Parathyroid adenoma (tissue), 2 donors: ENCODE measurements at regions not wholly inside any gene's neighbourhood (a gene's known extent, or its start where the extent isn't known, plus 50 kb on each side); places are given as distances from the start of the nearest gene placed in this dataset.
"Not testable (repeated sequence)": the region's sequence is repeated elsewhere in the genome, so short reads cannot be mapped to it uniquely, and the experiment has no call there.

Experiments
- H2AFZ ChIP-seq: fragments of 300-600 bp; sonication (generic); one replicate; pipeline ENCODE4 v1.7.0; 2017; ENCODE audit warnings: antibody characterized with exemption, mild to moderate bottlenecking
- H3K27ac ChIP-seq: fragments of 300-600 bp; sonication (generic); one replicate; pipeline ENCODE4 v1.7.0; 2017
- H3K27me3 ChIP-seq: fragments of 300-600 bp; sonication (generic); one replicate; pipeline ENCODE4 v1.7.0; 2017; ENCODE audit warnings: low read length; ENCODE audit not compliant: control insufficient read depth, insufficient read depth
- H3K36me3 ChIP-seq: fragments of 300-600 bp; sonication (generic); one replicate; pipeline ENCODE4 v1.7.0; 2017; ENCODE audit warnings: low read length; ENCODE audit not compliant: control insufficient read depth, insufficient read depth
- H3K4me1 ChIP-seq: fragments of 300-600 bp; sonication (generic); one replicate; pipeline ENCODE4 v1.7.0; 2017; ENCODE audit warnings: control low read depth
- H3K4me2 ChIP-seq: fragments of 300-600 bp; sonication (generic); one replicate; pipeline ENCODE4 v1.7.0; 2017; ENCODE audit warnings: low read length
- H3K4me3 ChIP-seq: fragments of 300-600 bp; sonication (generic); one replicate; pipeline ENCODE4 v1.7.0; 2017; ENCODE audit warnings: low read depth, low read length
- H3K79me2 ChIP-seq: fragments of 300-600 bp; sonication (generic); one replicate; pipeline ENCODE4 v1.7.0; 2017; ENCODE audit warnings: control low read depth
- H3K9ac ChIP-seq: fragments of 300-600 bp; sonication (generic); one replicate; pipeline ENCODE4 v1.7.0; 2017; ENCODE audit warnings: mild to moderate bottlenecking
- H3K9me3 ChIP-seq: fragments of 300-600 bp; sonication (generic); one replicate; pipeline ENCODE4 v1.7.0; 2017; ENCODE audit warnings: low read length; ENCODE audit not compliant: control insufficient read depth
- CTCF ChIP-seq: fragments of 300-600 bp; sonication (generic); IDR thresholded peaks from one replicate; pipeline ENCODE4 v1.7.0; 2017; ENCODE audit warnings: antibody characterized with exemption, mild to moderate bottlenecking
- donor health status: primary hyperparathyroidism.

GRCh38 chr1:101482306-101482705, 245.5 kb downstream of the S1PR1 start:
- H2AFZ ChIP-seq, result no peak overlapping the region
- H3K9me3 ChIP-seq, result no peaks in the 10 kb centered on the region
- no peak for TF ChIP-seq CTCF
- no peaks in the 10 kb centered on the region for H3K4me1 ChIP-seq
- no peaks in the 10 kb centered on the region for H3K79me2 ChIP-seq
- H3K27ac ChIP-seq, result no peak overlapping the region
- no peak overlapping the region for H3K4me2 ChIP-seq
- H3K36me3 ChIP-seq, result no peaks in the 10 kb centered on the region
- H3K27me3 ChIP-seq, result no peaks in the 10 kb centered on the region
- no peak overlapping the region for H3K9ac ChIP-seq
- no peak overlapping the region for H3K4me3 ChIP-seq

GRCh38 chr1:101483982-101484688, 247.3 kb downstream of the S1PR1 start:
- Histone ChIP-seq H3K27me3 (no peaks in the 10 kb centered on the region), H3K27ac (no peak overlapping the region), H3K9ac (no peak overlapping the region), H3K36me3 (no peaks in the 10 kb centered on the region), H3K4me3 (no peak overlapping the region), H3K4me1 (no peaks in the 10 kb centered on the region), H3K9me3 (no peaks in the 10 kb centered on the region), H3K4me2 (no peak overlapping the region), H3K79me2 (no peaks in the 10 kb centered on the region), H2AFZ (no peak overlapping the region)
- no peak for TF ChIP-seq CTCF

GRCh38 chr1:101484689-101485338, 248.0 kb downstream of the S1PR1 start:
- Histone ChIP-seq H3K4me3 (no peak overlapping the region), H3K9me3 (no peaks in the 10 kb centered on the region), H3K79me2 (no peaks in the 10 kb centered on the region), H3K9ac (no peak overlapping the region), H3K36me3 (no peaks in the 10 kb centered on the region), H3K27me3 (no peaks in the 10 kb centered on the region), H3K4me1 (no peaks in the 10 kb centered on the region), H3K4me2 (no peak overlapping the region), H2AFZ (no peak overlapping the region), H3K27ac (no peak overlapping the region)
- no peak for TF ChIP-seq CTCF

- H3K4me2 ChIP-seq, result no peak overlapping the region
- TF ChIP-seq CTCF, result no peak
- H3K9ac ChIP-seq, result no peak overlapping the region
- H3K4me3 ChIP-seq, result no peak overlapping the region
- no peaks in the 10 kb centered on the region for H3K4me1 ChIP-seq
- H3K27ac ChIP-seq, result no peak overlapping the region
- no peaks in the 10 kb centered on the region for H3K9me3 ChIP-seq
- no peaks in the 10 kb centered on the region for H3K36me3 ChIP-seq
- H3K79me2 ChIP-seq, result no peaks in the 10 kb centered on the region
- no peak overlapping the region for H2AFZ ChIP-seq
- no peaks in the 10 kb centered on the region for H3K27me3 ChIP-seq
These were observed 248.9 kb downstream of the S1PR1 start for GRCh38 chr1:101485712-101486111.

- H3K4me3 ChIP-seq, H3K4me1 ChIP-seq, H3K27me3 ChIP-seq, H3K79me2 ChIP-seq, H2AFZ ChIP-seq, H3K9me3 ChIP-seq, H3K4me2 ChIP-seq, H3K36me3 ChIP-seq, H3K9ac ChIP-seq, H3K27ac ChIP-seq: not testable (repeated sequence)
These were observed 255.3 kb downstream of the S1PR1 start for GRCh38 chr1:101492144-101492543.

- H3K4me2 ChIP-seq, result not testable (repeated sequence)
These were observed 257.1 kb downstream of the S1PR1 start for GRCh38 chr1:101493920-101494319.

More at GRCh38 chr1:101493920-101494319, 257.1 kb downstream of the S1PR1 start:
- not testable (repeated sequence) for H3K9me3 ChIP-seq, H3K27me3 ChIP-seq, H3K27ac ChIP-seq, H3K36me3 ChIP-seq, H2AFZ ChIP-seq, H3K4me3 ChIP-seq, H3K4me1 ChIP-seq, H3K9ac ChIP-seq, H3K79me2 ChIP-seq
